COR-L47 (cell line): ENCODE measurements at regions not wholly inside any gene's neighbourhood (a gene's known extent, or its start where the extent isn't known, plus 50 kb on each side); places are given as distances from the start of the nearest gene placed in this dataset.

Source experiments
- DNase-seq: peaks from one replicate; lab custom pipeline; 2025; lab: John Stamatoyannopoulos, UW

GRCh38 chr5:60259730-60260129 is 366.2 kb upstream of the PDE4D start:
- no peak for DNase-seq

GRCh38 chr5:60257596-60258271 is 364.2 kb upstream of the PDE4D start:
- no peak for DNase-seq

GRCh38 chr5:60256546-60256945 is 363.0 kb upstream of the PDE4D start:
- no peak for DNase-seq

DNA sequence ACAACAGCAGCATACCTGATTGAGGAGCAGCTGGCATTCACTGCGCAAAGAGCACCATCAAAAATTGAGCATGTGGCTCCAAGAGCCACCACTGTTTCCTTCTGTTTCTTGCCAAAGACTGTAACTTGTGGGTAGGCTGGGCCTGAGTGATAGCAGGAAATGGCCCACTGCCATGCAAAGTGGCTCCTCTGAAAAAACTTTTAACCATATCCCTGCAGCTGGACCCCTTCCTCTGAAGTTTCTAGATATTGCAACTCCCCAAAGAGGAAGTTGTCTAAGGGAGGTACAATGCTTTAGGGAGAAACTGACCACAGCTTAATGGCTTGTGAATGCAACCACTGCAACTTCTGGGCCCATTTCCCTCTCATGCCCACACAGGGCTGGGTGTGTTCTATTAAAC is 355.4 kb upstream of the PDE4D start:
- no peak for DNase-seq

- no peak for DNase-seq
These were observed 350.2 kb upstream of the PDE4D start for GRCh38 chr5:60243713-60244112.

- no peak for DNase-seq
These were observed 338.7 kb upstream of the PDE4D start for GRCh38 chr5:60232036-60232795.

- DNase-seq = no peak
These were observed 336.9 kb upstream of the PDE4D start for GRCh38 chr5:60230456-60230855.

DNA sequence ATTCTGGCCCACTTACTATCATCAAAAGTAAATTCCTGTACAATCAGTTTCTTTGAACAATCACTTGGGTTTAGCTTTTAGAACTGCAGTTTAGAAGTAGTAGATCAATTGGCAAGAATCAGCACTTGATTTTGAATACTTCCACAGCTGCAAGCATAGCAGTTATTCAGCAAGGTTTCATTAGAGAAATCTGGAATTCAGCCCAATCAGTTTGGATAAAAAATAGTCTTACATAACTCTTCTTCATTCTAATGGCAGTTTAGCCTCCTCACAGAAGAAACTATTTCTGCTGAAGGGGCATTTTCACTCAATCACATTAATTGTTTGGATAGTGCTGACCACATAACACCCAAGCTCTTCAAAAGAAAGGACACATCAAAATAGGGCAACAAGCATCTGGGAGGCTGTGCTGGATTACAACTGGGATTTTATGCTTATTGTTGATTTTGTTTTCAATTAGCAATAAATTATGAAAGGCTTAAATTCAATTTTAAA is 336.2 kb upstream of the PDE4D start:
- DNase-seq = no peak

GRCh38 chr5:60228676-60229075 is 335.1 kb upstream of the PDE4D start:
- no peak for DNase-seq

DNA sequence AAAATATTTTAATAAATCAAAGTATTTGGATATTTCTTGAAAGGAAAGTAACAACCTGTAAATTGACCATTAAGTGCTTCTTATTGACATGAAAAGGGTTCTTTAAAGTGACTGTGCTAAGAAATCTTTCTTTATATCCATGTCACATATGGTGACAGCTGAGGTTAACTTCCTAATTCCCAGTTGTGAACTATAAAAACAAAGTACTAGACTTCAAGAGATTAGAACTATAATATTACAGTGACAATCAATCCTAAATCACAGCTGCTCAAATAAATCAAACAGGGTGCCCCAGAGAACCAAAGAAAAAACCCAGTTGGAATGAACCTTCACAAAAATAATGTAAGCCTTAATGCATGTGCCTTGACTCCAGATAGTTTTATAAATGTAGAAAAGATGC is 332.6 kb upstream of the PDE4D start:
- DNase-seq = no peak

DNA sequence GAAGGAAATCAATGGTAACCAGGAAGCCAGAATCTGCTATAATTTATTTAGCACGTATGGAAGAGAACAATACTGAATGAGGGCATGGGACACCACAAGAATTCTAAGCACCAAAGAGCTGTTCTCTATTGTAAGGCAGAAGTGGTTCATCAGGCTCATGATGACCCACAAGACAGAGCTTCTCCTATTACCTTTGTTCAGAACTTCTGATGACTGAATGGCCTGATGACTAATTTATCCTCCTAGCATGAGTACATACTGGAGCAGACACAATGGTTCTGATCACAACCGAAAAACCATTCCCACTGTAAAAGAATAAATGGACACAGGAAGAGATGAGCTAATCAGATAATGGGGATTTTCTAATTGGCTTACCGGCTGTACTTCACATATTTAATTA is 329.8 kb upstream of the PDE4D start:
- no peak for DNase-seq

DNA sequence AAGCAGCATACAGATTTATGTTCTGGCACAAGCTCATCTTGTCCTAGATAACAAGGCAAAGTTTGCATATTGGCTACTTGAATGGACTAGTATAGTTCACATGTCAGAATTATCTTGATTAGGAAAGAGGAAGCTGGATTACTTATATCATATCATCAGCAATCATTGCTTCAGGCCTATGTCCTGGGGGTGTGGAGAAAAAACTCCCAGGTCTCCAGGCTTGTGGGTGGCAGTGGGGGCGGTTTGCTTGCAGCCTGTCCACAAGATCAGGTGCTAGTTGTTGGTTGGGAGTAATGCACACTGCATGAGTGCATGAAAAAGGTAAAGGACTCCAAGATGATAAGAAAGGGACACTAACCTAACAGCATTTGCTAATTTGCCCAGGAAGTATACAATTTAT is 326.4 kb upstream of the PDE4D start:
- no peak for DNase-seq

- DNase-seq = no peak
These were observed 317.3 kb upstream of the PDE4D start for GRCh38 chr5:60210810-60211209.

DNA sequence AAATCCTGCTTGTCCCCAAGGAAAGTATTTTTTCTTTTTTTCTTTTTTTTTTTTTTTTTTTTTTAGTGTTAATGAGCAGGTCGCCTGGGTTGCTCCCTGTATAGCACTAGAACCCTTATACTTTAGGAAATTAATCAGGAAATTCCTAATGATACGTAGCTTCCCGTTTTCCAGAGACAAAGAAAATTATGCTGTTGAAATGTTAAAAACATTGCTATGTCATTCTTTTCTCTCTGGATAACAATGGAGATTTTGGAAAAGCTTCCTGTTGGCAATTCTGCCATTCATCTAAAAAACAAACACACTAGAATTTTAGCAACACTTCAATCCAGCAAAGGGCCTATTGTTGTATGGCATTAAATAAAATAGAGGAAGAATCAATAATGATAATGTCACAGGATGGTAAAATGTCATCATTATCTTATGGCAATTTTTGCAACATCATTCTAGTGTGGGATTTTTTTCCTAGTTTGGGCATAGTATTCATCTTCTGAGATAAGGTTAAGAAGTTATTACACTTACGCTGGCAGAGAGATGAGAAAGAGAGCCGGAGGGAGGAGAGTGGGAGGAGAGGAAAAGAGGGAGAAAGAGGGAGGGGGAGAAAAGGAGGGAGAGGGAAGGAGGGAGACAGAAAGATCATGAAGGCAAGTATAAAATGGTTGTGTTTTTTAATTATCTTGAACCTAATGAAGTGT is 315.8 kb upstream of the PDE4D start:
- DNase-seq = no peak

DNA sequence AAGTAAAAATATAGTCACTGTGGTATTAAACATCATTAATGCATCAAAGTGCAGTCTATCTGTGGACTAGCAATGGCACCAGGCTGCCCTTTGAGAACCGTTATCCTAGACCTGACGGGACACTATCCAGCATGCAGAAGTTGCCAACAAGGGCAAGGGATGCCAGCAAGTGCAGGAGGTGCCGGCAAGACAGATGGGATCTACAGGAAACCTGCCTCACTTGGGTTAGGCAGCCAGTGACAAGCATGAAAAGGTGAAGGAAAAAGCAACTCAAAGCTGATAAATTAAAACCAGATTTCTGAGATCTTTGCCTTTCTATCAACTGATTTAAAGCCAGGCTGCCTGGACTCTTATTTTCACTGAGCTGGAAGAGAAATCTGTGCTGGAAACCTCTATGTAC is 315.2 kb upstream of the PDE4D start:
- DNase-seq = no peak

- no peak for DNase-seq
These were observed 313.5 kb upstream of the PDE4D start for GRCh38 chr5:60207040-60207439.

DNA sequence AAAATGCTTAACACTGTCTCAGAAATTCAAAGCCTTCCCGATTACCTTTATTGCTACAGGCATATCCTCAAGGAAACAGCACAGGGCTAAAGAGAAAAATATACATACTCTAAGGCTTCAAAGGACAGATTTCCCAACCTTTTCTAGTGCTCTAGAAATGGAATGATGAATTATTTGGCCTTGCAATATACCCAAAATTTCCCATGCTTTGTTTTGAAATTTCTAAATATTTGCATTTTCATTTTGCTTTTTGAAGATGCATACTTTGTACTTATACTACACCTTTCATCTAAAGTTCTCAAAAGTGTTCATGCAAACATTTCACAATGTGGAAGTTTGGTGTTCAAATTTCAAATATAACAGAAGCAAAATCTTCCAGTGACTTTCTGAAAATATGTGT is 312.7 kb upstream of the PDE4D start:
- DNase-seq = no peak

- DNase-seq = no peak
These were observed 311.5 kb upstream of the PDE4D start for GRCh38 chr5:60205071-60205470.

GRCh38 chr5:60196385-60197113 is 303.0 kb upstream of the PDE4D start:
- no peak for DNase-seq

DNA sequence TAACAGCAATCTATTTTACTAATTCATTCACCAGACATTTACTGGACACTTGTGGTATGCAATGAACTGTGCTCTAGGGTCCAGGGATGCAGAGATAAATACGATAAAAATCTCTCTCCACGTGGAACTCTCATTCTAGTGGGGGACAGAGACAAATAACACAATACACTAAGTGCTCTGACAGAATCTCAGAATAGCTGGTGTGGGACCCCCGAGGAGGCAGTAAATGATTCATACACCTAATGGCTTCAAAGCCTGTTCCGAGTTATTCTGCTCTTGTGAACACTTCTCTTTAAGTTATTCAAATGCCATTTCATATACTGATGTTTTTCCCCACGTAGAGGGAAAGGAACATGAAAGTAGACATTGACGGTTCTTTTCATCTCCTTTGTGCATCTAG is 302.0 kb upstream of the PDE4D start:
- DNase-seq = no peak

- no peak for DNase-seq
These were observed 301.6 kb upstream of the PDE4D start for GRCh38 chr5:60195083-60195482.
